Thyroid gland (tissue), 4 donors: ENCODE measurements at regions not wholly inside any gene's neighbourhood (a gene's known extent, or its start where the extent isn't known, plus 50 kb on each side); places are given as distances from the start of the nearest gene placed in this dataset.

ENCODE experiments used
- POLR2A ChIP-seq, 2 donors: fragments of 450-650 bp; IDR thresholded peaks; one replicate each; pipeline ENCODE4 v1.6.1; 2017; ENCODE audit warnings: antibody characterized with exemption in 2 of 2, mild to moderate bottlenecking in 2 of 2, moderate library complexity in 1 of 2
- TF ChIP-seq, protein P1 (sequence below), 6 experiments: fragments of 200-600 bp in 3 of 6; fragments of 450-650 bp in 3 of 6; sonication (generic) in 3 of 6; IDR thresholded peaks; one replicate each; pipeline ENCODE4 v1.5.1; 2016 to 2019; ENCODE audit warnings: antibody characterized with exemption in 6 of 6, mild to moderate bottlenecking in 2 of 6, inconsistent platforms in 1 of 6, moderate library complexity in 1 of 6

DNA sequence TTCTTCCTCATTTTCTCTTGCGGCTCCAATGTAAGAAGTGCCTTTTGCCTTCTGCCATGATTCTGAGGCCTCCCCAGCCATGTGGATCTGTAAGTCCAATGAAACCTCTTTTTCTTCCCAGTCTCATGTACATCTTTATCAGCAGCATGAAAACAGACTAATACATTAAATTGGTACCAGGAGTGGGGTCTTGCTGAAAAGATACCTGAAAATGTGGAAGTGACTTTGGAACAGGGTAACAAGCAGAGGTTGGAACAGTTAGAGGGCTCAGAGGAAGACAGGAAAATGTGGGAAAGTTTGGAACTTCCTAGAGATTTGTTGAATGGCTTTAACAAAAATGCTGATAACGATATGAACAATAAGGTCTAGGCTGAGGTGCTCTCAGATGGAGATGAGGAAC, 316.7 kb upstream of the HS3ST5 start:
- TF ChIP-seq, protein P1, sequence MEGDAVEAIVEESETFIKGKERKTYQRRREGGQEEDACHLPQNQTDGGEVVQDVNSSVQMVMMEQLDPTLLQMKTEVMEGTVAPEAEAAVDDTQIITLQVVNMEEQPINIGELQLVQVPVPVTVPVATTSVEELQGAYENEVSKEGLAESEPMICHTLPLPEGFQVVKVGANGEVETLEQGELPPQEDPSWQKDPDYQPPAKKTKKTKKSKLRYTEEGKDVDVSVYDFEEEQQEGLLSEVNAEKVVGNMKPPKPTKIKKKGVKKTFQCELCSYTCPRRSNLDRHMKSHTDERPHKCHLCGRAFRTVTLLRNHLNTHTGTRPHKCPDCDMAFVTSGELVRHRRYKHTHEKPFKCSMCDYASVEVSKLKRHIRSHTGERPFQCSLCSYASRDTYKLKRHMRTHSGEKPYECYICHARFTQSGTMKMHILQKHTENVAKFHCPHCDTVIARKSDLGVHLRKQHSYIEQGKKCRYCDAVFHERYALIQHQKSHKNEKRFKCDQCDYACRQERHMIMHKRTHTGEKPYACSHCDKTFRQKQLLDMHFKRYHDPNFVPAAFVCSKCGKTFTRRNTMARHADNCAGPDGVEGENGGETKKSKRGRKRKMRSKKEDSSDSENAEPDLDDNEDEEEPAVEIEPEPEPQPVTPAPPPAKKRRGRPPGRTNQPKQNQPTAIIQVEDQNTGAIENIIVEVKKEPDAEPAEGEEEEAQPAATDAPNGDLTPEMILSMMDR (IDR thresholded peaks at IDR 0.05), result no peak
- TF ChIP-seq POLR2A (IDR thresholded peaks at IDR 0.05), result no peak
